ENCODE measurements at regions not wholly inside any gene's neighbourhood (a gene's known extent, or its start where the extent isn't known, plus 50 kb on each side); places are given as distances from the start of the nearest gene placed in this dataset.

GRCh38 chr22:48805516-48805915 lies 1022.2 kb downstream of the BRD1 start:
- no peaks in the 10 kb centered on the region for H3K9me3 ChIP-seq (ENCODE audit: low read depth)
- no peaks in the 10 kb centered on the region for H3F3A ChIP-seq (ENCODE audit: insufficient read depth)
- no peaks in the 10 kb centered on the region for H3K4me1 ChIP-seq (ENCODE audit: insufficient read depth)

GRCh38 chr22:48804811-48805301 lies 1022.8 kb downstream of the BRD1 start:
- Histone ChIP-seq H3K4me1 (ENCODE audit: insufficient read depth) (no peaks in the 10 kb centered on the region), H3K27ac (no peak overlapping the region), H3K4me3 (no peak overlapping the region), H3K4me2 (ENCODE audit: unreplicated experiment) (no peak overlapping the region), H3K9ac (no peak overlapping the region), H3F3A (ENCODE audit: insufficient read depth) (no peaks in the 10 kb centered on the region), H3K27me3 (replicated peaks; ENCODE audit: insufficient read depth) (no peaks in the 10 kb centered on the region), H2AFZ (no peak overlapping the region), H4K20me1 (ENCODE audit: insufficient read depth) (no peaks in the 10 kb centered on the region), H3K79me2 (ENCODE audit: insufficient read depth) (no peaks in the 10 kb centered on the region), H3K36me3 (ENCODE audit: low read depth) (no peaks in the 10 kb centered on the region), H3K9me3 (ENCODE audit: low read depth) (no peaks in the 10 kb centered on the region), H3K9me2 (ENCODE audit: insufficient read depth) (no peaks in the 10 kb centered on the region)
- no peak for TF ChIP-seq EZH2phosphoT487 (IDR thresholded peaks at IDR 0.05; ENCODE audit: insufficient read depth, low read depth)
- no peak for TF ChIP-seq EZH2 (IDR thresholded peaks at IDR 0.05; ENCODE audit: insufficient read depth, poor library complexity, severe bottlenecking)
- DNase-seq = no peak
- 58 to 62% methylated on average over 18 to 22 of the region's 22 CpGs for WGBS, 2 experiments (ENCODE audit: low coverage in 1 of 2, low lambda C conversion rate in 2 of 2, missing lambda C conversion rate in 2 of 2)
- in situ Hi-C loops (cut with MboI) = no loop called here

More at GRCh38 chr22:48805516-48805915, 1022.2 kb downstream of the BRD1 start:
- Histone ChIP-seq H3K9ac (no peak overlapping the region), H3K27ac (no peak overlapping the region), H2AFZ (no peak overlapping the region), H3K4me2 (ENCODE audit: unreplicated experiment) (no peak overlapping the region), H4K20me1 (ENCODE audit: insufficient read depth) (no peaks in the 10 kb centered on the region), H3K9me2 (ENCODE audit: insufficient read depth) (no peaks in the 10 kb centered on the region), H3K36me3 (ENCODE audit: low read depth) (no peaks in the 10 kb centered on the region), H3K4me3 (no peak overlapping the region), H3K27me3 (replicated peaks; ENCODE audit: insufficient read depth) (no peaks in the 10 kb centered on the region), H3K79me2 (ENCODE audit: insufficient read depth) (no peaks in the 10 kb centered on the region)
- TF ChIP-seq EZH2 (IDR thresholded peaks at IDR 0.05; ENCODE audit: insufficient read depth, poor library complexity, severe bottlenecking) = no peak
- TF ChIP-seq EZH2phosphoT487 (IDR thresholded peaks at IDR 0.05; ENCODE audit: insufficient read depth, low read depth) = no peak
- DNase-seq = no peak
- in situ Hi-C loops (cut with MboI) = no loop called here
- 64 to 66% methylated on average over 10 of the region's 10 CpGs for WGBS, 2 experiments (ENCODE audit: low coverage in 1 of 2, low lambda C conversion rate in 2 of 2, missing lambda C conversion rate in 2 of 2)

GRCh38 chr22:48803948-48804810 lies 1023.5 kb downstream of the BRD1 start:
- 51 to 61% methylated on average over 24 to 25 of the region's 25 CpGs for WGBS, 2 experiments (ENCODE audit: low coverage in 1 of 2, low lambda C conversion rate in 2 of 2, missing lambda C conversion rate in 2 of 2)
- in situ Hi-C loops (cut with MboI) = no loop called here
- H3K9me3 ChIP-seq (ENCODE audit: low read depth) = no peaks in the 10 kb centered on the region

DNA sequence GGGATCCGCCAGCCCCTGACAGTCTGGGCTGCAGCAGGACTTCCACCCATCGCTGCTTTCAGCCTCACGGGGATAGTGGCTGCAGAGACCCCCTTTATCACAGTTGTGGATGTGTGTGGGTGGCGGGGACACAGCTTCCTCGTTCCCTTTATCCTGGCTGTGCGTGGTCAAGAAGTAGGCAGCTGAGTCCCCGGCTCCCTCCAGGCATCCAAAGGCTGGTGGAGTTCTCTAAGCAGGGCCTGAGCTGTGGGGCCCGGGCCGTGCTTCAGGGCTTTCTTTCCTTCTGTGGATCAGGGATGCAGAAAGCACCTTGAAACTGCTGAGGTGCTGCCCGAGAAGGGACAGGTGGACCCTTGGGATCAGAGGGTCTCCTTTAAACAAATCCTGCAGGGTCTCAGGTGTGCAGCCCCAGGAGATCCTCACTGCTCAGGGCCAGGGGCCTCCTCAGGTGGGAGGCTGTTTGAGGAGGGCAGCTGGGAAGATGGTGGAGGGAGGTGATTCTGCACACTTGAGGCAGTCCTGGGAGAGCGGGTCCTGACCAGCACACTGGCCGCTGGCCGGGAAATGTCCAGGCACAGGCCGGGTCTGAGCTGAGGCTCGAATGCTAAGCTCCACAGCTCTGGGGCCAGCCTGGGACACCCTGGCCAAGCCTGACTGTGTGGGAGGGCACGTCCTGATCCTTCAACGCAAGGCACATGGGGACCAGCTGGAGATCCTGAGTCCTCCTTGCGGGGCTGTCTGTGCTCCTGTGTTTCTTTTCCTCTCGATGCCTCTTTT lies 1024.3 kb downstream of the BRD1 start:
- no peaks in the 10 kb centered on the region for H3K27me3 ChIP-seq (replicated peaks; ENCODE audit: insufficient read depth)
- H3K9me2 ChIP-seq (ENCODE audit: insufficient read depth) = no peaks in the 10 kb centered on the region
- no peaks in the 10 kb centered on the region for H3K4me1 ChIP-seq (ENCODE audit: insufficient read depth)
- H3K4me3 ChIP-seq = no peak overlapping the region
- 17 to 24% methylated on average over 19 of the region's 19 CpGs for WGBS, 2 experiments (ENCODE audit: low coverage in 1 of 2, low lambda C conversion rate in 2 of 2, missing lambda C conversion rate in 2 of 2)
- no peaks in the 10 kb centered on the region for H3F3A ChIP-seq (ENCODE audit: insufficient read depth)
- H4K20me1 ChIP-seq (ENCODE audit: insufficient read depth) = no peaks in the 10 kb centered on the region
- H3K9ac ChIP-seq = no peak overlapping the region
- no peaks in the 10 kb centered on the region for H3K79me2 ChIP-seq (ENCODE audit: insufficient read depth)
- H3K36me3 ChIP-seq (ENCODE audit: low read depth) = no peaks in the 10 kb centered on the region
- in situ Hi-C loops (cut with MboI) = no loop called here
- TF ChIP-seq EZH2phosphoT487 (IDR thresholded peaks at IDR 0.05; ENCODE audit: insufficient read depth, low read depth) (no peak), EZH2 (IDR thresholded peaks at IDR 0.05; ENCODE audit: insufficient read depth, poor library complexity, severe bottlenecking) (no peak)
- H3K9me3 ChIP-seq (ENCODE audit: low read depth) = no peaks in the 10 kb centered on the region
- no peak for DNase-seq
- no peak overlapping the region for H3K27ac ChIP-seq
- no peak overlapping the region for H3K4me2 ChIP-seq (ENCODE audit: unreplicated experiment)
- no peak overlapping the region for H2AFZ ChIP-seq

More at GRCh38 chr22:48803948-48804810, 1023.5 kb downstream of the BRD1 start:
- Histone ChIP-seq H3F3A (ENCODE audit: insufficient read depth) (no peaks in the 10 kb centered on the region), H3K36me3 (ENCODE audit: low read depth) (no peaks in the 10 kb centered on the region), H4K20me1 (ENCODE audit: insufficient read depth) (no peaks in the 10 kb centered on the region), H3K27me3 (replicated peaks; ENCODE audit: insufficient read depth) (no peaks in the 10 kb centered on the region), H3K9me2 (ENCODE audit: insufficient read depth) (no peaks in the 10 kb centered on the region), H3K4me2 (ENCODE audit: unreplicated experiment) (no peak overlapping the region), H3K4me1 (ENCODE audit: insufficient read depth) (no peaks in the 10 kb centered on the region), H3K9ac (no peak overlapping the region), H3K27ac (no peak overlapping the region), H2AFZ (no peak overlapping the region), H3K4me3 (no peak overlapping the region), H3K79me2 (ENCODE audit: insufficient read depth) (no peaks in the 10 kb centered on the region)
- DNase-seq = no peak
- TF ChIP-seq EZH2 (IDR thresholded peaks at IDR 0.05; ENCODE audit: insufficient read depth, poor library complexity, severe bottlenecking) (no peak), EZH2phosphoT487 (IDR thresholded peaks at IDR 0.05; ENCODE audit: insufficient read depth, low read depth) (no peak)
